ENCODE measurements at regions not wholly inside any gene's neighbourhood (a gene's known extent, or its start where the extent isn't known, plus 50 kb on each side); places are given as distances from the start of the nearest gene placed in this dataset.

DNA sequence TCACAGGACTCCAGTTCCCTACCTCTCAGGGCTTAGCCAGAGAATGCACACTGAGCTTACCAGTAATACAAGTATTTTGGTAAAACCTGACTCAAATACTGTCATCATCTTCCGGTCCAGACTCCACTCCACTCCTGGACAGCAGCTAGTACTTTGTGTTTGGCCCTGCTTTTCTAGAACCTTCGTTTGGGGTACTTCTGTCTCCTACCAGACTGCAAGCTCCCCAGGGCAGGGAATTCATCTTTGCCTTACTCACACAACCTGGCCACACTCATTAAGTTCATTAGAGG, 108.9 kb upstream of the CDC42EP3 start:
- Histone ChIP-seq H3K4me3 (no peak overlapping the region), H3K9me3 (no peaks in the 10 kb centered on the region), H3K4me1 (peaks cover 3 to 39% of the 10 kb centered on the region in 2 donors), H3K27ac (no peak overlapping the region), H3K27me3 (no peaks in the 10 kb centered on the region), H3K36me3 (no peaks in the 10 kb centered on the region)
- DNase-seq (ENCODE audit: low spot score in 2 of 2): no peak
- intact Hi-C loops (cut with DNase I): no loop called here
- TF ChIP-seq, protein P1, sequence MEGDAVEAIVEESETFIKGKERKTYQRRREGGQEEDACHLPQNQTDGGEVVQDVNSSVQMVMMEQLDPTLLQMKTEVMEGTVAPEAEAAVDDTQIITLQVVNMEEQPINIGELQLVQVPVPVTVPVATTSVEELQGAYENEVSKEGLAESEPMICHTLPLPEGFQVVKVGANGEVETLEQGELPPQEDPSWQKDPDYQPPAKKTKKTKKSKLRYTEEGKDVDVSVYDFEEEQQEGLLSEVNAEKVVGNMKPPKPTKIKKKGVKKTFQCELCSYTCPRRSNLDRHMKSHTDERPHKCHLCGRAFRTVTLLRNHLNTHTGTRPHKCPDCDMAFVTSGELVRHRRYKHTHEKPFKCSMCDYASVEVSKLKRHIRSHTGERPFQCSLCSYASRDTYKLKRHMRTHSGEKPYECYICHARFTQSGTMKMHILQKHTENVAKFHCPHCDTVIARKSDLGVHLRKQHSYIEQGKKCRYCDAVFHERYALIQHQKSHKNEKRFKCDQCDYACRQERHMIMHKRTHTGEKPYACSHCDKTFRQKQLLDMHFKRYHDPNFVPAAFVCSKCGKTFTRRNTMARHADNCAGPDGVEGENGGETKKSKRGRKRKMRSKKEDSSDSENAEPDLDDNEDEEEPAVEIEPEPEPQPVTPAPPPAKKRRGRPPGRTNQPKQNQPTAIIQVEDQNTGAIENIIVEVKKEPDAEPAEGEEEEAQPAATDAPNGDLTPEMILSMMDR (IDR thresholded peaks at IDR 0.05): no peak

DNA sequence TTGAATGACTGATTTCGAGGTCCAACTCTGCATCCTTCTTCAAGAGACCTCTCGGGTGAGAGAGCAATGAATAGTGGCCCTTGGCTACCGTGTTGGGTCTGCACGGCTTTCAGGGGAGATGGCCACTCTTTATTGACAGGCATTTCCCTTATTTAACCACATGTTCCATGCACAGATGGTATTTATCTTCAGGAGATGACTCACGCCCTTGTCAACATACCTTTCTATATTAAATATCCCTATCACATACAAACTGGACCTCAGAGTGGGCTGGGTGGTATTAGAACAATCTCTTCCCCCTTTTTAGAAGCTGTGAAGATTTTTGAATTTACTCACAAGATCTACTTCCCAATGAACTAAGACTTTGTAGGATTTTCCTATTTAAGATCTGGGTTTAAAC, 109.6 kb upstream of the CDC42EP3 start:
- peak overlapping the region in 1 of 2 donors; percentile 83 for H3K27ac ChIP-seq

DNA sequence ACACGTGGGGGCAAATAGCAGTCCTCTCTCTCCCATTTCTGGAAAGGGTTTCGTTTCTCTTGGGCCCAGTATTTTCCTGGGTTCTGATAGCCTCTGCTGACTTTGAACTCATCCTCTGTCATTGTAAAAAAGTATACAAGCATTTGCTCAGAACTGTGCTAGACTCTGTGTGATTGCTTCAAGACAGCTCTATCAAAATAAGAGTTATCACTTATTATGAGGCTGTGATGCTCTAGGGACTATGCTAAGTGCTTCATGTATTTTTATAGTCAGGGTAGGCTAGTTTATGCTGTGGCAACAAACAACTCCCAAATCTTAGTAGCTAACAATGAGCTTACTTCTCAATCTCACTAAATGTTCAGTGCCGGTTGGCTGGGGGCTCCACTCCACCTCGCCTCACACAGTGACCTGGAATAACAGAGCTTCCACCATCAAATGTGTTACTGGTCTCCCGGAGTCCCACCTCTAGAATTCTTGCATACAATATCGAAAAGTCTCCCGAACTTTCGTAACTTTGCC, 110.8 kb upstream of the CDC42EP3 start:
- Histone ChIP-seq H3K9me3 (no peaks in the 10 kb centered on the region), H3K4me3 (no peak overlapping the region), H3K27me3 (no peaks in the 10 kb centered on the region), H3K36me3 (no peaks in the 10 kb centered on the region), H3K4me1 (peaks cover 0 to 20% of the 10 kb centered on the region in 2 donors), H3K27ac (peak overlapping the region; percentile 71 to 83)
- TF ChIP-seq, protein P1 (IDR thresholded peaks at IDR 0.05): no peak
- intact Hi-C loops (cut with DNase I): no loop called here
- DNase-seq (ENCODE audit: low spot score in 2 of 2): no peak

More for the DNA sequence above, 109.6 kb upstream of the CDC42EP3 start:
- DNase-seq (ENCODE audit: low spot score in 2 of 2): no peak
- TF ChIP-seq, protein P1 (IDR thresholded peaks at IDR 0.05): no peak
- intact Hi-C loops (cut with DNase I): no loop called here
- no peaks in the 10 kb centered on the region for H3K36me3 ChIP-seq
- H3K27me3 ChIP-seq: no peaks in the 10 kb centered on the region
- peaks cover 3 to 32% of the 10 kb centered on the region in 2 donors for H3K4me1 ChIP-seq
- no peak overlapping the region for H3K4me3 ChIP-seq
- no peaks in the 10 kb centered on the region for H3K9me3 ChIP-seq

DNA sequence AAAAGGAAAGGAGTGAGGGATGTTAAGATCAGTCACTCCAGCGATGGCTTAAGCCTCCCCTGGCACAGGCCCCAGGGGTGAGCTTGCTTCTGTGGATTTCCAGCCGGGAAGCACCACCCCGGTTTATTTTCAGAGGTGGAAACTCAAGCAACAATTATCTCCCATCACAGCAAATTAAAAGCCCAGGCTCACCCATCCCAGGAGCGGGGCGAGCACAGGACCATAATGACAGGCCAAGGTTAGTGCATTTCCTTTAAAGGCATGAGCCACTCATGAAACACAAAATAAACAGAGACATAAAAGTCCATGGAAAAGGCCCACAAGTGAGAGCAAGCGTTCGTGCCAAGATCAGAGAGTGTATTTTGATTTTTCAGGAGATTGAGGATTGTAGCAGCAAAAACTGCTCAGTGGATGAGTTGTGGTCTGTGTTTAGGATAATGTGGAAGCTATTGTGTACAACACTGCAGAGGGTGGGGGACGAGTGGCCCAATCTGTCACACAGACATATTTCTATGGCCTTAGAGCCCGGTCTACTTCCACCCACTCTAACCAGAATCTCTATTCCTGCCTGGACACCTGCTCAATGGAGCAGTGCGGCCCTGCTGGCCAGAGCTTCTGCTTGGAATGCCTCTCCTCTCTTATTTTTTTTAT, 111.4 kb upstream of the CDC42EP3 start:
- Histone ChIP-seq H3K9me3 (no peaks in the 10 kb centered on the region), H3K36me3 (no peaks in the 10 kb centered on the region), H3K4me1 (peaks cover 0 to 19% of the 10 kb centered on the region in 2 donors), H3K27me3 (no peaks in the 10 kb centered on the region), H3K27ac (peak overlapping the region; percentile 71 to 83), H3K4me3 (no peak overlapping the region)
- TF ChIP-seq, protein P1 (IDR thresholded peaks at IDR 0.05): no peak
- intact Hi-C loops (cut with DNase I): no loop called here
- peak in 1 of 2 donors; percentile 72 for DNase-seq (ENCODE audit: low spot score in 2 of 2)

DNA sequence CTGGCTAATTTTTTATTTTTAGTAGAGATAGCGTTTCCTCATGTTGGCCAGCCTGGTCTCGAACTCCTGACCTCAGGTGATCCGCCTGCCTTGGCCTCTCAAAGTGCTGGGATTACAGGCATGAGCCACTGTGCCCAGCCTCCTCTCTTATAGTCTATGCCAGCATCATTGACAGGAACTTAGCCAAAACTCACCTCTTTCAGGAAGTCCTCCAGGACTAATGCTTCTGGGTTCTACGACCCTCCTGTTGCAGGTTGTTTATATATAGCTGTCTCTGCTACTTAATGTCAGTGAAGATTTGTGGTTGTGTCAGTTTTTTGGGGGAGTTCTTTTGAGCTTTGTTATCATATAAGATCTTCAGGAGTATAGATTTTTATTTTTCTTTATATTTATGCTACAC, 112.1 kb upstream of the CDC42EP3 start:
- Histone ChIP-seq H3K4me1 (peaks cover 0 to 19% of the 10 kb centered on the region in 2 donors), H3K4me3 (no peak overlapping the region), H3K27ac (peak overlapping the region; percentile 71 to 83), H3K27me3 (no peaks in the 10 kb centered on the region), H3K9me3 (peaks cover 0 to under 1% of the 10 kb centered on the region in 2 donors), H3K36me3 (no peaks in the 10 kb centered on the region)
- DNase-seq (ENCODE audit: low spot score in 2 of 2): no peak
- TF ChIP-seq, protein P1 (IDR thresholded peaks at IDR 0.05): no peak
- intact Hi-C loops (cut with DNase I): no loop called here
